ENCODE measurements at regions not wholly inside any gene's neighbourhood (a gene's known extent, or its start where the extent isn't known, plus 50 kb on each side); places are given as distances from the start of the nearest gene placed in this dataset.
"Not testable (repeated sequence)": the region's sequence is repeated elsewhere in the genome, so short reads cannot be mapped to it uniquely, and the experiment has no call there.

DNA sequence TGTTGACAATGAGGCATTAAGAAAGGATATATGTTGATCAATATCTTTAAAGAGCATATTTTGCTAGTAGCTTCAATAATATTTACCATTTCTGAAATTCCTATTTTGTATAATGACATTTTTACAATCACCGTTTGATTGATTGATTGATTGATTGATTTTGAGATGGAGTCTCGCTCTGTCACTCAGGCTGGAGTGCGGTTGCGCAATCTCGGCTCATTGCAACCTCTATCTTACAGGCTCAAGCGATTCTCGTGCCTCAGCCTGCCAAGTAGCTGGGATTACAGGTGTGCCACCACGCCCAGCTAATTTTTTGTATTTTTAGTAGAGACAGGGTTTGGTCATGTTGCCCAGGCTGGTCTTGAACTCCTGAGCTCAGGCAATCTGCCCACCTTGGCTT, 150.9 kb upstream of the TEX13D start:
- H3K4me3 ChIP-seq (ENCODE audit: low read depth, low read length); DNase-seq (ENCODE audit: low read depth): not testable (repeated sequence)

DNA sequence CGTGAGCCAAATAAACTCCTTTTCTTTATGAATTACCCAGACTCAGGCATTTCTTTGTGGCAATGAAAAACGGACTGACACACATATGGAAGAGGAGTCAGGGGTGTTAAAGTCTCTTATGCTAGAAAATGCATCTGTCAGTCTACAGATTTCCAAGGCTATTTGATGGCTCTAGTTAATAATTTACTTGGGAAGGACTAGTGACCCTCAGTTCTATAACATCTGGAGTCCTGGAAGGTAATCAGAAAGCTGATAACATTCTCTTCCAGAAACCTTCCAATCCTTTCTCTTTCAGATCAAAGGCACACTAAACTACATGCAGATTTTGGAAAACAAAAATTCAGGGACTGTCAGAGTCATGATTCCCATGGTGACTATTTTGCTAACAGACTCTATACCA, 142.0 kb upstream of the TEX13D start:
- no peak overlapping the region for H3K4me3 ChIP-seq (ENCODE audit: low read depth, low read length)
- DNase-seq (ENCODE audit: low read depth): no peak

DNA sequence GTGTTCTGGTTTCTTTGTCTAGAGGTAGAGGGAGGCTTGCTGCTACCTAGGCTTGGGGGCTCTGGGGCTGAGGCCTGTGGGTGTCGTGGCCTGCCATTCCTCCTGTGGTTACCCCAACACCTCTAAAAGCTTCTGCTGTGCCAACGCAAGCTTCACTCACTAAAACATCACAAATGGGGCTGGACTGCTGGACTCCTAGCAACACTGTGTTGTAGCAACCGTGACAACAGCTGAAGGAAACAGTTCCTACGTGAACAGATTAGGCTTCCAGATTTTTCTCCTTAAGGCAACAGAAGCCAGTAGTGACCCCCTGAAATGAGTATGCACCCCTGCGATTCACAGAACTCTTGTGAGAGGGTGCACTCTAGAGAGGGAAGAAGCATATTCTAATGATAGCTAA, 138.3 kb upstream of the TEX13D start:
- TF ChIP-seq, protein P1, sequence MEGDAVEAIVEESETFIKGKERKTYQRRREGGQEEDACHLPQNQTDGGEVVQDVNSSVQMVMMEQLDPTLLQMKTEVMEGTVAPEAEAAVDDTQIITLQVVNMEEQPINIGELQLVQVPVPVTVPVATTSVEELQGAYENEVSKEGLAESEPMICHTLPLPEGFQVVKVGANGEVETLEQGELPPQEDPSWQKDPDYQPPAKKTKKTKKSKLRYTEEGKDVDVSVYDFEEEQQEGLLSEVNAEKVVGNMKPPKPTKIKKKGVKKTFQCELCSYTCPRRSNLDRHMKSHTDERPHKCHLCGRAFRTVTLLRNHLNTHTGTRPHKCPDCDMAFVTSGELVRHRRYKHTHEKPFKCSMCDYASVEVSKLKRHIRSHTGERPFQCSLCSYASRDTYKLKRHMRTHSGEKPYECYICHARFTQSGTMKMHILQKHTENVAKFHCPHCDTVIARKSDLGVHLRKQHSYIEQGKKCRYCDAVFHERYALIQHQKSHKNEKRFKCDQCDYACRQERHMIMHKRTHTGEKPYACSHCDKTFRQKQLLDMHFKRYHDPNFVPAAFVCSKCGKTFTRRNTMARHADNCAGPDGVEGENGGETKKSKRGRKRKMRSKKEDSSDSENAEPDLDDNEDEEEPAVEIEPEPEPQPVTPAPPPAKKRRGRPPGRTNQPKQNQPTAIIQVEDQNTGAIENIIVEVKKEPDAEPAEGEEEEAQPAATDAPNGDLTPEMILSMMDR (IDR thresholded peaks at IDR 0.05; ENCODE audit: insufficient read depth, low read depth, low read length): no peak
- H3K4me3 ChIP-seq (ENCODE audit: low read depth, low read length): no peak overlapping the region
- DNase-seq (ENCODE audit: low read depth): no peak

More for the DNA sequence above, 142.0 kb upstream of the TEX13D start:
- TF ChIP-seq, protein P1 (IDR thresholded peaks at IDR 0.05; ENCODE audit: insufficient read depth, low read depth, low read length): no peak

DNA sequence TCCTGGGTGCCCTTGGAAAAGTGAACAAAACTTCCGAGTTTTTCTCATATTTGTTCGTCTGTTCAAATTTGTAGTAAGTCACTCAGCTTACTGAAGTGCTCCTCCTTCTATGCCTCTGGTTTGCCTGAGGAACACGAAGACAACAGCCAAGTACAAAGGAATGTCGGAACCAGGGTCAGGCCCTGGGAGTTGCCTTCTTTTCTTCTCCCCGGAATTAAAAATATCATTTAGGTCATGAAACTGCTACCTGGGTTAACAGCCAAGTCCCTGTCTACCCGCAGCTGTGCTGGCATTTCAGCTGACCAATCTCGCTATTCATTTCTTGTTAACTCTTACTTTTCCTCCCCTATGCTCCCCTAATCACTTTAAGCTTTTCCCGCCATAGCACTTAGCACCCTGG, 137.6 kb upstream of the TEX13D start:
- no peak overlapping the region for H3K4me3 ChIP-seq (ENCODE audit: low read depth, low read length)
- TF ChIP-seq, protein P1 (IDR thresholded peaks at IDR 0.05; ENCODE audit: insufficient read depth, low read depth, low read length): no peak
- DNase-seq (ENCODE audit: low read depth): no peak

DNA sequence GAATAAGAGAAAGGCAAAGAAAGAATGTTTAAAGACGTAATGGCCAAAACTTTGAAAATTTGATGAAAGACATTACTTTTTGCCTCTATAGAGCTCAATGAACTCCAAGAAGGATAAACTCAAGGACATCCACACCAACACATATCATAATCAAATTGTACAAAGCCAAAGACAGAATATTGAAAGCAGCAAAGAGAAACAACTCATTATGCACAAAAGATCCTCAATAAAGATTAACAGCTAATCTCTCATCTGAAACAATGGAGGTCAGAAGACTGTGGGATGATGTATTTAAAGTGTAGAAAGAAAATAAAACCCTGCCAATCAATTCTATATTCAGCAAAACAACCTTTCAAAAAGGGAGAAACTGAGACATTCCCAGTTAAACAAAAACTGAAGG, 129.1 kb upstream of the TEX13D start:
- H3K4me3 ChIP-seq (ENCODE audit: low read depth, low read length): no peak overlapping the region
- TF ChIP-seq, protein P1 (IDR thresholded peaks at IDR 0.05; ENCODE audit: insufficient read depth, low read depth, low read length): no peak
- no peak for DNase-seq (ENCODE audit: low read depth)

DNA sequence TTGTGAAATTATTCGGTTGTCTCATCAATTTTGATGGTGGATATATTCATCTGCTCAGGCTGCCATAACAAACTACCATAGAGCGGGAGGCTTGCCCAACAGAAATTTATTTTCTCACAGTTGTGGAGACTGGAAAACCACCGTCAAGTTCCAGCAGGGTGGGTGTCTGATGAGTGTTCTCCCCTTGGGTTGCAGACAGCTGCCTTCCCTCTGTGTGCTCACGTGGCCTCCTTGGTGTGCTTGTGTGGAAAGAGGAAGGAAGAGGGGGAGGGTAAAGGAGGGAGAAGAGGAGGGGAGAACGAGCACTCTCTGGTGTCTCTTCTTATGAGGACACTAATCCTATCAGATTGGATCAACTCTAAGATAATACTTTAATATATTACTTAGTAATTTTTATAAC, 123.8 kb upstream of the TEX13D start:
- no peak for DNase-seq (ENCODE audit: low read depth)
- H3K4me3 ChIP-seq (ENCODE audit: low read depth, low read length): no peak overlapping the region
- TF ChIP-seq, protein P1 (IDR thresholded peaks at IDR 0.05; ENCODE audit: insufficient read depth, low read depth, low read length): no peak

DNA sequence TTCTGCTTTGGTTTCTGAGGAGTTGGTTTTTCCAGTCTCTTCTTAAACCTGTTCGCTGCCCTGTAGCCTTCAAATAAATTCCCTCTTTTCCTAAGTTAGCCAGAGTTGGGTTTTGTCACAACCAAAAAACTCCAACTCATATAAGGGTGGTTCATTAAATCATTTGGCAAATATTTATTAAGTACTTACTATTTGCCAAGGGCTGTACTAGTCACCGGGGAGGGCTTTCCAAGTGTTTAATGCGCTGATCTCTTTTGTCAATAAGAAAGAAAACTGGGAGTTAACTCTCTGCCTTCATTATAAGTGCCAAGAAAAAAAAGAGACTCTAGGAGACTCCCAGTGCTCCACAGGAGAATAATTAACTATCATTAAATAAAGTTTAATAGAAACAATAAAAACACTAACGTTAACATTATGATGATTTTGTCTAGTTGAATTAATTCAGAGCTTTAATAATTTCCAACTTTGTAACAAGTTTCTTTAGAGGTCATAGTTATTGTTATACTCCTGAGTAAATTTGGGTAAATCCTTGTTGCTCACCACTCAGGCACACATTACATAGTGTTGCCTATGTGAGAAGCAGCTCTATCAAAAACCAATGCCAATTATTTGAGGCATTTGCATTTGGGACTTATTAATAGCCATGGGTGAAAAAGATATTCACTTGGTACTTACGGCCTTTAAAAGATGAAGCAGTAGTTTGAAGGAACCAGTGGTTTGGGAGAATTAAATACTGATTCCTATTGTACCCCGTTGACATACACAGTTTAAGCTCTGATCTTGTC, 122.5 kb upstream of the TEX13D start:
- H3K4me3 ChIP-seq (ENCODE audit: low read depth, low read length): no peak overlapping the region
- TF ChIP-seq, protein P1 (IDR thresholded peaks at IDR 0.05; ENCODE audit: insufficient read depth, low read depth, low read length): no peak
- DNase-seq (ENCODE audit: low read depth): no peak
